ENCODE measurements at regions not wholly inside any gene's neighbourhood (a gene's known extent, or its start where the extent isn't known, plus 50 kb on each side); places are given as distances from the start of the nearest gene placed in this dataset.

- H3K27me3 ChIP-seq (ENCODE audit: insufficient read depth, low read length): no peaks in the 10 kb centered on the region
- no peaks in the 10 kb centered on the region for H3K36me3 ChIP-seq (ENCODE audit: insufficient read depth, low read length)
- 95% methylated on average over 4 of the region's 5 CpGs for WGBS
- no peaks in the 10 kb centered on the region for H3K4me1 ChIP-seq (ENCODE audit: insufficient read depth, low read length)
- no peaks in the 10 kb centered on the region for H3K9me3 ChIP-seq (ENCODE audit: insufficient read depth, low read depth, low read length)
- no peak overlapping the region for H3K4me3 ChIP-seq (ENCODE audit: low read length)
- no peak overlapping the region for H3K9ac ChIP-seq (ENCODE audit: low read depth, low read length)
- H3K27ac ChIP-seq (ENCODE audit: low read depth, low read length): no peak overlapping the region
These were observed 517.7 kb upstream of the PSMD7 start for GRCh38 chr16:73778887-73779286.

- no peaks in the 10 kb centered on the region for H3K36me3 ChIP-seq (ENCODE audit: insufficient read depth, low read length)
- H3K4me3 ChIP-seq (ENCODE audit: low read length): no peak overlapping the region
- H3K27me3 ChIP-seq (ENCODE audit: insufficient read depth, low read length): no peaks in the 10 kb centered on the region
- H3K4me1 ChIP-seq (ENCODE audit: insufficient read depth, low read length): no peaks in the 10 kb centered on the region
- no peak overlapping the region for H3K27ac ChIP-seq (ENCODE audit: low read depth, low read length)
- 92% methylated on average over 9 of the region's 10 CpGs for WGBS
- no peak overlapping the region for H3K9ac ChIP-seq (ENCODE audit: low read depth, low read length)
- H3K9me3 ChIP-seq (ENCODE audit: insufficient read depth, low read depth, low read length): 0 out of 2 replicates have a peak, but pooled peaks cover 6% of the 10 kb centered on the region
These were observed 520.7 kb upstream of the PSMD7 start for GRCh38 chr16:73775841-73776388.

- H3K27ac ChIP-seq (ENCODE audit: low read depth, low read length): no peak overlapping the region
- H3K9me3 ChIP-seq (ENCODE audit: insufficient read depth, low read depth, low read length): 0 out of 2 replicates have a peak, but pooled peaks cover 6% of the 10 kb centered on the region
- H3K27me3 ChIP-seq (ENCODE audit: insufficient read depth, low read length): no peaks in the 10 kb centered on the region
- 99% methylated on average over 3 of the region's 4 CpGs for WGBS
- no peak overlapping the region for H3K9ac ChIP-seq (ENCODE audit: low read depth, low read length)
- no peaks in the 10 kb centered on the region for H3K36me3 ChIP-seq (ENCODE audit: insufficient read depth, low read length)
- H3K4me1 ChIP-seq (ENCODE audit: insufficient read depth, low read length): no peaks in the 10 kb centered on the region
- H3K4me3 ChIP-seq (ENCODE audit: low read length): no peak overlapping the region
These were observed 525.2 kb upstream of the PSMD7 start for GRCh38 chr16:73771196-73772064.

GRCh38 chr16:73768786-73769203 is 527.8 kb upstream of the PSMD7 start:
- Histone ChIP-seq H3K9ac (ENCODE audit: low read depth, low read length) (no peak overlapping the region), H3K27me3 (ENCODE audit: insufficient read depth, low read length) (no peaks in the 10 kb centered on the region), H3K9me3 (ENCODE audit: insufficient read depth, low read depth, low read length) (0 out of 2 replicates have a peak, but pooled peaks cover 6% of the 10 kb centered on the region), H3K27ac (ENCODE audit: low read depth, low read length) (no peak overlapping the region), H3K4me3 (ENCODE audit: low read length) (no peak overlapping the region), H3K4me1 (ENCODE audit: insufficient read depth, low read length) (no peaks in the 10 kb centered on the region), H3K36me3 (ENCODE audit: insufficient read depth, low read length) (no peaks in the 10 kb centered on the region)
- WGBS: 81% methylated on average over 2 of the region's 3 CpGs

- H3K36me3 ChIP-seq (ENCODE audit: insufficient read depth, low read length): no peaks in the 10 kb centered on the region
- H3K9ac ChIP-seq (ENCODE audit: low read depth, low read length): no peak overlapping the region
- no peak overlapping the region for H3K4me3 ChIP-seq (ENCODE audit: low read length)
- H3K27ac ChIP-seq (ENCODE audit: low read depth, low read length): no peak overlapping the region
- H3K9me3 ChIP-seq (ENCODE audit: insufficient read depth, low read depth, low read length): 0 out of 2 replicates have a peak, but pooled peaks cover 3% of the 10 kb centered on the region
- H3K27me3 ChIP-seq (ENCODE audit: insufficient read depth, low read length): no peaks in the 10 kb centered on the region
- 83% methylated on average over 4 of the region's 4 CpGs for WGBS
- no peaks in the 10 kb centered on the region for H3K4me1 ChIP-seq (ENCODE audit: insufficient read depth, low read length)
These were observed 532.3 kb upstream of the PSMD7 start for GRCh38 chr16:73764321-73764720.

GRCh38 chr16:73756289-73757178 is 540.1 kb upstream of the PSMD7 start:
- H3K4me3 ChIP-seq (ENCODE audit: low read length): no peak overlapping the region
- no peak overlapping the region for H3K27ac ChIP-seq (ENCODE audit: low read depth, low read length)
- 94% methylated on average over 13 of the region's 16 CpGs for WGBS
- H3K27me3 ChIP-seq (ENCODE audit: insufficient read depth, low read length): no peaks in the 10 kb centered on the region
- H3K9me3 ChIP-seq (ENCODE audit: insufficient read depth, low read depth, low read length): 0 out of 2 replicates have a peak, but pooled peaks cover 6% of the 10 kb centered on the region
- no peak overlapping the region for H3K9ac ChIP-seq (ENCODE audit: low read depth, low read length)
- H3K36me3 ChIP-seq (ENCODE audit: insufficient read depth, low read length): no peaks in the 10 kb centered on the region
- no peaks in the 10 kb centered on the region for H3K4me1 ChIP-seq (ENCODE audit: insufficient read depth, low read length)

GRCh38 chr16:73753931-73754330 is 542.7 kb upstream of the PSMD7 start:
- Histone ChIP-seq H3K36me3 (ENCODE audit: insufficient read depth, low read length) (no peaks in the 10 kb centered on the region), H3K4me3 (ENCODE audit: low read length) (no peak overlapping the region), H3K9ac (ENCODE audit: low read depth, low read length) (no peak overlapping the region), H3K27me3 (ENCODE audit: insufficient read depth, low read length) (no peaks in the 10 kb centered on the region), H3K27ac (ENCODE audit: low read depth, low read length) (no peak overlapping the region), H3K4me1 (ENCODE audit: insufficient read depth, low read length) (no peaks in the 10 kb centered on the region), H3K9me3 (ENCODE audit: insufficient read depth, low read depth, low read length) (no peaks in the 10 kb centered on the region)
- WGBS: 99% methylated on average over 3 of the region's 3 CpGs

- H3K36me3 ChIP-seq (ENCODE audit: insufficient read depth, low read length): no peaks in the 10 kb centered on the region
- H3K4me3 ChIP-seq (ENCODE audit: low read length): no peak overlapping the region
- H3K9ac ChIP-seq (ENCODE audit: low read depth, low read length): no peak overlapping the region
- H3K9me3 ChIP-seq (ENCODE audit: insufficient read depth, low read depth, low read length): peaks cover 9% of the 10 kb centered on the region; the same call in 1 of the 2 replicates
- 95% methylated on average over 3 of the region's 3 CpGs for WGBS
- H3K4me1 ChIP-seq (ENCODE audit: insufficient read depth, low read length): no peaks in the 10 kb centered on the region
- H3K27ac ChIP-seq (ENCODE audit: low read depth, low read length): no peak overlapping the region
- no peaks in the 10 kb centered on the region for H3K27me3 ChIP-seq (ENCODE audit: insufficient read depth, low read length)
These were observed 546.0 kb upstream of the PSMD7 start for GRCh38 chr16:73750639-73751038.

- H3K4me1 ChIP-seq (ENCODE audit: insufficient read depth, low read length): no peaks in the 10 kb centered on the region
- no peak overlapping the region for H3K27ac ChIP-seq (ENCODE audit: low read depth, low read length)
- no peak overlapping the region for H3K9ac ChIP-seq (ENCODE audit: low read depth, low read length)
- H3K4me3 ChIP-seq (ENCODE audit: low read length): no peak overlapping the region
- H3K9me3 ChIP-seq (ENCODE audit: insufficient read depth, low read depth, low read length): peaks cover 9% of the 10 kb centered on the region; the same call in 1 of the 2 replicates
- no peaks in the 10 kb centered on the region for H3K27me3 ChIP-seq (ENCODE audit: insufficient read depth, low read length)
- H3K36me3 ChIP-seq (ENCODE audit: insufficient read depth, low read length): no peaks in the 10 kb centered on the region
These were observed 549.3 kb upstream of the PSMD7 start for GRCh38 chr16:73747328-73747727.

- no peak overlapping the region for H3K27ac ChIP-seq (ENCODE audit: low read depth, low read length)
- H3K9me3 ChIP-seq (ENCODE audit: insufficient read depth, low read depth, low read length): peaks cover 9% of the 10 kb centered on the region; the same call in 1 of the 2 replicates
- H3K4me1 ChIP-seq (ENCODE audit: insufficient read depth, low read length): no peaks in the 10 kb centered on the region
- no peak overlapping the region for H3K4me3 ChIP-seq (ENCODE audit: low read length)
- 89% methylated on average over 2 of the region's 2 CpGs for WGBS
- no peaks in the 10 kb centered on the region for H3K36me3 ChIP-seq (ENCODE audit: insufficient read depth, low read length)
- no peak overlapping the region for H3K9ac ChIP-seq (ENCODE audit: low read depth, low read length)
- H3K27me3 ChIP-seq (ENCODE audit: insufficient read depth, low read length): no peaks in the 10 kb centered on the region
These were observed 550.1 kb upstream of the PSMD7 start for GRCh38 chr16:73746554-73746953.
